Cardiac fibroblast (primary cell): ENCODE measurements at regions not wholly inside any gene's neighbourhood (a gene's known extent, or its start where the extent isn't known, plus 50 kb on each side); places are given as distances from the start of the nearest gene placed in this dataset.

Experiments used
- DNase-seq, 2 donors: peaks; one replicate each; pipeline versions ENCODE4 v3.0.0 to v3.0.0-alpha.2; 2010; ENCODE audit warnings: low read depth in 2 of 2
- H3K4me3 ChIP-seq, 2 donors: replicated peaks in 1 of 2; 1 replicate in 1 of 2; 2 replicates in 1 of 2; pipeline ENCODE4 v1.5.1; 2011; ENCODE audit warnings: low read depth in 2 of 2, low read length in 2 of 2, mild to moderate bottlenecking in 2 of 2, moderate library complexity in 1 of 2
- TF ChIP-seq, protein P1 (sequence below): IDR thresholded peaks from one replicate; pipeline ENCODE4 v1.5.1; 2011; ENCODE audit warnings: low read depth, mild to moderate bottlenecking, low read length, inconsistent platforms

DNA sequence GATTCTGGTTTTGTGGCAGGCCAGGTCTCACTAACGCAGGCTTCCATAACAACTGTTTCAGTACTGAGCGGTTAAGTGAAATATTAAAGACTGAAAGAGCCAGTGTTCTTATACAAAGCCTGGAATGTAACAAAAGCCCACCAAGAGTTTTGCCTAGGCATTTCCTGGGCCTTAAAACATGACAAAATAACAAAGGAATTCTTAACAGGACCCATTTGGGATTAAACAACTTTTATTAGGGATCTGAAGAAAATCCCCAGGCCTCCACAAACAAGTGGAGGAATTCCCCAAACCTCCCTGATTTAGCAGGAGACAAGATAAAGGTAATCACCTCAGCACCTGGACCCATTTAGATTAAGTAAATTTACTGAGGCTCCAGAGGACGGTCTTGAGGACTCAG lies 799.7 kb upstream of the SPRY2 start:
- TF ChIP-seq, protein P1, sequence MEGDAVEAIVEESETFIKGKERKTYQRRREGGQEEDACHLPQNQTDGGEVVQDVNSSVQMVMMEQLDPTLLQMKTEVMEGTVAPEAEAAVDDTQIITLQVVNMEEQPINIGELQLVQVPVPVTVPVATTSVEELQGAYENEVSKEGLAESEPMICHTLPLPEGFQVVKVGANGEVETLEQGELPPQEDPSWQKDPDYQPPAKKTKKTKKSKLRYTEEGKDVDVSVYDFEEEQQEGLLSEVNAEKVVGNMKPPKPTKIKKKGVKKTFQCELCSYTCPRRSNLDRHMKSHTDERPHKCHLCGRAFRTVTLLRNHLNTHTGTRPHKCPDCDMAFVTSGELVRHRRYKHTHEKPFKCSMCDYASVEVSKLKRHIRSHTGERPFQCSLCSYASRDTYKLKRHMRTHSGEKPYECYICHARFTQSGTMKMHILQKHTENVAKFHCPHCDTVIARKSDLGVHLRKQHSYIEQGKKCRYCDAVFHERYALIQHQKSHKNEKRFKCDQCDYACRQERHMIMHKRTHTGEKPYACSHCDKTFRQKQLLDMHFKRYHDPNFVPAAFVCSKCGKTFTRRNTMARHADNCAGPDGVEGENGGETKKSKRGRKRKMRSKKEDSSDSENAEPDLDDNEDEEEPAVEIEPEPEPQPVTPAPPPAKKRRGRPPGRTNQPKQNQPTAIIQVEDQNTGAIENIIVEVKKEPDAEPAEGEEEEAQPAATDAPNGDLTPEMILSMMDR = no peak
- H3K4me3 ChIP-seq = no peak overlapping the region
- DNase-seq = no peak

DNA sequence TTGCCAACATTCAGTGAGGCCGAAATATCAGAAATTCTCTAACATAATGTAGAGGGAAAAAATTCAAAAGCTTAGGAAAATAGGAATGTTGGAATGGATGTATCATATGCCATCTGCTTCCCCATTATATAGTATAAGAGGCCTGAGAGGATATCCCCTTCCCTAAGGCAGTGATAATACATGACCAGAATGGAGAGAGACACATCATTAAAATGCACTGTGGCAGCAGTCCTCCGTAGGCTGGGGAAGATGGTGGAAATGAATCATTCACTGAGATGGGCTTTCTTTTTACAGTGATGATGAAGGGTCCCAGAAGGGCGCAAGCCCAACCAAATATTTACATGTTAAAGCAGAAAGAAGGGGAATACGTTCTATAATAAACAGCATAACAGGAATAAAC lies 799.1 kb upstream of the SPRY2 start:
- DNase-seq = no peak
- no peak overlapping the region for H3K4me3 ChIP-seq
- TF ChIP-seq, protein P1 = no peak

DNA sequence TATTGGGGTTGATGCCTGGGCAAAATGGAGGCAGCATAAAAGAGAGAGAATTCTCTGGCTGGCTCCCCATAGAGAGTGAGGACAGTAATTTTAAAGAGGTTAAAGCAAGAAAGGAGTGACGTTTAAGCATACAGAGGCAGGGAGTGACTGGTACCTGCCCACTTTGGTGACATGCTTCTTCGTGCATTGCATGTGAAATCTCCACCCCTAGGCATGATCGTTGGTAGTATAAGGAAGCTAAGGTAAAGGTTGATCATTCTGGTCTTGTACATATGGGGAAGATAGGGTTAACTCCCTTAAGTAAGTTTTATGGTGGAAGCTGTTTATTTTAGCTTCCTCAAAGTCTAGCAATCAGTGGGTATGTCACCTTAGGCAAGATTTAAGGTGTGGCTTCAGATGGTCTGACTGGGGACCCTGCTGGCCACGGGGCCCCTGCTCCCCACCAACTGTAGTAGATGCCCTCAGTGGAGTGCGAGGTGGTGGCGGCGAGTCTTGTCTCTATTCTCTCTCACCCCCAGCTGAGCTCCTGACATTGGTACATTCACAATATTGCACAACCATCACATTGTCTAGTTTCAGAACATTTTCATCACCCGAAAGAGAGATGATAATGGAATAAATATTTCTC lies 797.5 kb upstream of the SPRY2 start:
- TF ChIP-seq, protein P1 = no peak
- no peak overlapping the region for H3K4me3 ChIP-seq
- no peak for DNase-seq

DNA sequence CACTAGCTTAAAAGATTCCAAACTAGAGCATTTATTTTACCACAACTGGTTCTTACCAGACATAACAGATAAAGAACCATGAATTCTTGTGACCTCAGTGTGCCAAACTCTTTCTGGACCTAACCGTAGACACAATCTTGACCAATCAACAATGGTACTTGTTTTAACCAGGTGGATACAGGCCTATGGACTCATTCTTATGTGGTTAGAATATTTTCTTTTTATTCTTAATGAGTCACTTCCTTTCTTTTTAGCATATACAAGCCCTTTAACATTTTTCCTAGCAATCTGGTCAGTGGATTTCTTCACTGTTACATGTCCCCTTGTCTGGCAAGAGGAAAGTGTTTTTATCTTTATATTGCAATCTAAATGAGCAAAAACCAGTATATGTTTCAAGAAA lies 792.1 kb upstream of the SPRY2 start:
- DNase-seq = peak in 1 of 2 donors; percentile 61
- H3K4me3 ChIP-seq = no peak overlapping the region
- TF ChIP-seq, protein P1 = no peak

DNA sequence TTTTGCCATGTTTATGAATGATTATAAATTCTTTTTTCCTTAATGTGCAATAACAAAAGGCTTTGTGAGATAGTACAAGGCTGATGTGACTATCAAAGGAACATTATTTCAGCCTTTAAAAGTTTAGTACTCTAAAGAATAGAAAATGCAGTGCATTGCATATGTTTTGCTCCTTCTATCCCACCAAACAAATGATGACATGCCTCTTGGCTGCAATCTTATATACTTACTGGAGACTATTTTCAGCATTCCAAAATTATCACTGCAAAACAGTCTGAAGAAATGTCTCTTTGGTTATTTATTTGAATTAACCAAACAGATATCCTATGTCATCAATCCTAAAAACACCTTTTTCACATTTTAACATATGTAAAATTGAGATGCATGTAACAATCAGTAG lies 776.5 kb upstream of the SPRY2 start:
- no peak for DNase-seq
- TF ChIP-seq, protein P1 = no peak
- no peak overlapping the region for H3K4me3 ChIP-seq

DNA sequence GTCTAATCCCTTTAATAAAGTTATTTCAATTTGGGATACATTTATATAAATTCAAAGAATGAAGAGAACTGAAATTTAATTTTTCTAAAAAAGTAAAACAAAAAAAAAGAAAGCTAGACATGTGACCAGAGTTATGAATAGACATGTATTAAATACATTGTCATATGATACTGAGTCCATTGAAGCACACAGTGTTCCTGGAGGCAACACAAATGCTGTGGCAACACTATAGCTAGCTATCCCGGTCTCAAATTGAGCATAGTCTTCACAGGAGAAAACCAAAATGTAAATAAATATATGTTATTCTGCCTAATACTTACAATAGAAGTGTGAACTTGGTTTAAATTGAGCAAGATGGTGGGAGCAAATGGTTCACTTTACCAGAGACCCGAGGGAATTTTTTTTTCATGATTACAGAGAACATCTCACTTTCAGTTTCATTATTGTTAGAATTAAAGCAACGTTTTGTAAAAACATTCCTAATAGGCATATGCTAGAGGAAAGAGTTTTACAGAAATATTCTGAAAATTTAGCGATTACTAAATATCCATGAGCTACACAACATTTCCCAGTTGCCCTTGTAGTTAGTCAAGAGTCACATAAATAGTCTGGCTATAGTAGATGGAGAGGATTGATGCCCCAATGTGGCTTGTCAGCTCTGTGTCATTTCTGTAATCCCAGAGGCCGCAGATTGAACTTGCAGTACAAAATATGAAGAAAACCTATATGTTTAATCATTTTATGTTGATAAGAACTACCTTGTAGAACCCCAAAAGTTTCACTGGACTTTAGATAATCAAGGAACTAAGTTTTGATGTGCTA lies 775.7 kb upstream of the SPRY2 start:
- no peak for DNase-seq
- TF ChIP-seq, protein P1 = no peak
- no peak overlapping the region for H3K4me3 ChIP-seq
